Tongue (tissue), 1 donor: ENCODE measurements at regions not wholly inside any gene's neighbourhood (a gene's known extent, or its start where the extent isn't known, plus 50 kb on each side); places are given as distances from the start of the nearest gene placed in this dataset.
"Not testable (repeated sequence)": the region's sequence is repeated elsewhere in the genome, so short reads cannot be mapped to it uniquely, and the experiment has no call there.

Source experiments
- DNase-seq: peaks from one replicate; pipeline ENCODE4 v3.0.0-alpha.2; 2015

DNA sequence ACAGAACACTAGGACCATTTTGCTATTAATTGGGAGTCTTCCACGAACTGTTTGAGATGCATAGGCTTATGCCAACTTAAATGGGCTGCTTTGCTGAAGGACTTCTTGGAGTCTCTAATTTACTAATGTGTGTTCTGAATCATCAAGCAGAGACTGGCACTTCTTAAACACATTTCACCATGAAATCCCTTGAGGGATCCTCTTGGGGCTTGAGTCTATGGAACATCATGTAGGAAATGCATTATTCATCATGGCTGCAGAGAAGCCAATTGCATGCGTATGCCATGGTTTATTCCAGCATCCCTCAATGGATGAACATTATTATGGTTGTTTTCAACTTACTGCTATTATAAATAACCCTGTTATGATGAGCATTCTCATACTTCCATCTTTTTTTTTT lies 73.4 kb downstream of the FGD2 start:
- DNase-seq = no peak

GRCh38 chr6:37081042-37081607 lies 75.7 kb downstream of the FGD2 start:
- no peak for DNase-seq

DNA sequence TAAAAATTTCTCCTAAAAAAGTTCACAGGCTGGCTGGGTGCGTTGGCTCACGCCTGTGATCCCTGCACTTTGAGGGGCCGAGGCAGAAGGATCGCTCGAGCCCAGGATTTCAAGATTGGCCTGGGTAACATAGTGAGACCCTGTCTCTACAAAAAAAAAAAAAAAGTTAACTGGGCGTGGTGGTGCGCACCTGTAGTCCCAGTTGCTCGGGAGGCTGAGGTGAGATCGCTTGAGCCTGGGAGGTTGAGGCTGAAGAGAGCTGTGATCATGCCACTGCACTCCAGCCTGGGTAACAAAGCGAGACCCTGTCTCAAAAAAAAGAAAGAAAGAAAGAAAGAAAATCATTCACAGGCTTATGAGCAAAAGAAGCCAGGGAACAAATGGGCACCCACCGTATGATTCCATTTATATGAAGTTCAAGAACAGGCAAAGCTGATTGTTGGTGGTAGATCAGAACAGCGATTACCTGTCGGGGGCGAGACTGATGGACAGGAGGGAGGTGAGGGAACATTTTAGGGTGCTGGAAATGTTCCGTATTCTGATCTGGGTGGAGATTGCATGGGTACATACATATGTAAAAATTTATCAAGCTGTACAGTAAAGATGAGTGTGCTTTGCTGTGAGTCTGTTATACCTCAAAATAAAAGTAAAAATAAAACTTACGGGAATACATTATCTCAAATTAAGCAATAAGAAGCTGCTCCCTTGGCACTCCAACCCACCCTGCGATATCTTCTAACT lies 77.1 kb downstream of the FGD2 start:
- DNase-seq = no peak

DNA sequence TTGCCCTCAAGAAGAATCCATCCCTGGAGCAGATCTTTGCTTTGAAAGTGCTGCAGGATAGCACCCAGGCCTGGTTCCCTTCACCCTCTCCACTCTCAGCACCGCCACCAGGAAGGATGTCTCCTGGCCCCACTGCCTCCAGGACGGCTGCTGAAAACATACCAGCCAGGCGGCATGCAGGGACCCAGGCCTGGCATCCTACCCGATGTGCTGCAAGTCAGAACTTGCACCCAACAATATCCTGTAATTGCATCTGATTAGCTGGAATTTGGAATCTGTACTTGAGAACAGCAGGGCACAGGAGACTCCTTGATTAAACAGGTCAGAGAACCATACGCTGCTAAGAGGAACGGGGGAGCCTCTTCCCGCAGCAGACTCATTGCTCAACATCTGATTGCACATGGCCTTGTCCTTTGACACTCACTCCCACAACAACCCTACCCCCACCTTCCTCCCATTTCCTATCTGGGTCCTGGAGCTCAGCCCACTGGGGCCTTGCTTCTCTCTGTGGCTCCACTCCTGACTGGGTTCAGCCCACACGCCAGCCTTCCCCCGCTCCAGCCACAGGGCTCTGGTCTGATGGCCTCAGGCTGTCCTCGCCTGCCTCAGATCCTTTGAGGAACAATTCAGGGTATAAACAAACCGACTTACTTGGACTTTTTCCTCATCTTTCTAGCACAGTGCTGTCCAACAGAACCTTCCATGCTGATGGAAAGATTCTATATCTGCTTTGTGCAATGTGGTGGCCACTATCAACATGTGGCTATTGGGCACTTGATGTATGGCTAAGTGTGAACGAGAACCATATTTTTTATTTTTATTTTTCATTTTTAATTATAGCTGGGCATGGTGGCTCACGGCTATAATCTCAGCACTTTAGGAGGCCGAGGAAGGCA lies 78.0 kb downstream of the FGD2 start:
- DNase-seq = no peak

DNA sequence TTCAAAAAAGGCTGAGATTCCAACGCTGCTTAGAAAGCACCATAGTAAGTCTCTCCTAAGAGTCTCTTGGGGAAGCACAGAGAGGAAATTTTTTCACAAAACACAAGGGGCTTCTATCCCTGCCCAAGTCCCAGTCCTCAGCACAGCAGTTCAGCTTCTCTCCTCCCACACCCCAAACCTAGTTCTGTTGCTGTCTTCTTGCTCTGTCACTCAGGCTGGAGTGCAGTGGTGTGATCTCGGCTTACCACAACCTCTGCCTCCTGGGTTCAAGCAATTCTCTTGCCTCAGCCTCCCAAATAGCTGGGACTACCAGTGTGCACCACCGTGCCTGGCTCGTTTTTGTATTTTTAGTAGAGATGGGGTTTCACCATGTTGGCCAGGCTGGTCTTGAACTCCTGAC lies 79.2 kb downstream of the FGD2 start:
- DNase-seq = not testable (repeated sequence)

GRCh38 chr6:37085198-37085597 lies 79.7 kb downstream of the FGD2 start:
- no peak for DNase-seq

DNA sequence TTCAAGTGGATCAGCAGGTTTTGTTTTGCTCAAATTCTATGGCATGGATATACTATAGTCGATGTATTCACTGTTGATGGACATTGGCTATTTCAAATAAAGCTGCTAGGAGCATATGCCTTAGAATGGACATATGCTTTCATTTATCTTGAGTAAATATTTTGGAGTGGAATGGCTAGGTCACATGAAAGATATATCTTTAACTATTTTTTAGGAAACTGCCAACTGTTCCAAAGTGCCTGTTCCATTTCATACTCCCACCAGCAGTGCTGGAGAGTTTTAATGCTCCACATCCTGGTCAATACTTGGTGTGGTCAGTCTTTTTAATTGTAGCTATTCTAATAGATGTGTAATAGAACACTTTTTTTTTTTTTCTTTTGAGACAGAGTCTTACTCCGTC lies 81.1 kb upstream of the PIM1 start:
- DNase-seq = no peak

GRCh38 chr6:37089783-37090182 lies 80.2 kb upstream of the PIM1 start:
- DNase-seq = no peak

GRCh38 chr6:37091104-37091503 lies 78.8 kb upstream of the PIM1 start:
- not testable (repeated sequence) for DNase-seq

DNA sequence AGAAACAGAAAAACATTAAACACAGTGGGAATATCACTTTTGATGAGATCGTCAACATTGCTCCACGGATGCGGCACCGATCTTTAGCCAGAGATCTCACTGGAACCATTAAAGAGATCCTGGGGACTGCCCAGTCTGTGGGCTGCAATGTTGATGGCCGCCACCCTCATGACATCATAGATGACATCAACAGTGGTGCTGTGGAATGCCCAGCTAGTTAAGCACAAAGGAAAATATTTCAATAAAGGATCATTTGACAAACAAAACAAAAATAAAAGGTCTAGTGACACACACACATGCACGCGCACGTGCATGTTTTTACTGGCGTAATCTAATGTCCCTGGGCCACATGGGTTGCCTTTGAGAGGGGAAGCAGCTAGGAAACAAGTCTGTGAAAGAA lies 78.4 kb upstream of the PIM1 start:
- DNase-seq = not testable (repeated sequence)

- DNase-seq = no peak
These were observed 76.8 kb upstream of the PIM1 start for GRCh38 chr6:37092923-37093727.

- no peak for DNase-seq
These were observed 76.3 kb upstream of the PIM1 start for GRCh38 chr6:37093728-37094069.

- DNase-seq = no peak
These were observed 74.0 kb upstream of the PIM1 start for GRCh38 chr6:37095997-37096396.

- DNase-seq = no peak
These were observed 72.6 kb upstream of the PIM1 start for GRCh38 chr6:37097335-37097734.

DNA sequence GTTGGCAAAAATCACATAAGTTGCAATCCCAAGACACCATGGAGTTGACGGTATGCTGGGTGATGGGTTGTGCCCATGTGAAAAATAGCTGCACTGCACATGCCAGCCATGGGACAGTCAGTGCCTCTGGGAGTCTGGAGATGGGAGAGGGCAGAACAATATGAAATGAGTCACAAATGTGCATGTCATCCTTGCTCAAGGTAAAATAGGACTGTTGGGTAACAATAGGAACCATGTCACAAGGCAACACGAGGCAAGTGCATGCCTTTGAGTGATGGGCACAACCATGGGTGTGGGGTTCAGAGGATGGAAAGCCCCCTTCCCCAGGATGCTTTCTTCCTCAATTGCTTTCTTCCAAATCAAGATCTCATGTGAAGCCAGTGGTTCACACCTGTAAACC lies 70.5 kb upstream of the PIM1 start:
- DNase-seq = no peak

DNA sequence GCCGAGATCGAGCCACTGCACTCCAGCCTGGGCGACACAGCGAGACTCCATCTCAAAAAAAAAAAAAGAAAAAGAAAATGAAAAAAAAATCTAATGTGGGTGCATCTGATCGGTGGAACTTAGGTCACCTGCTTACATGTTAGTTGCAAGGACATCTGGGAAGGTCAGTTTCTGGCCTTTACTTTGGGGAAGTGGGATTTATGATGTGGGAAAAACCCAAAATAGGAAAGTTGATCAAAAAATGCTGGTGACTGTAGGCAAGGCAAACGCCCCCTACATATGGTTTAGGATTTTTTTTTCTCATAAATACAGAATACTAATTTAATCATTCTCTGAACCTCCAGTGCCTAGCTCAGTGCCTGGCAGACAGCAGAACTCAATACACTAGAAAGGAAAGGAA lies 69.2 kb upstream of the PIM1 start:
- DNase-seq = no peak

DNA sequence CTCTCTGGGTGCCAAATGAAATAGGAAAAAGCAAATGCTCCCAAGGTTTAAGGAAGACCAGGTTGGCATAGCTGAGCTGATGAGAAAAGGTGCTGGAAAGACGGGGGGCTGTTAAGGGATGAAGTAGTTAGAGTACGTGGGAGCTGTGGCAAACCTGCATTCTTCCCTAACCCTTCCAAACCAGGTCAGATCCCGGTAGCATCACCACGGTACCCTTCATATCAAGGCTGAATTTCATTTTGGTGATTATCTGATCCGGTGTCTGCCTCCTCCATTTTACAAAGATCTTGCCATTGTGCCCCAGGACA lies 68.0 kb upstream of the PIM1 start:
- no peak for DNase-seq

DNA sequence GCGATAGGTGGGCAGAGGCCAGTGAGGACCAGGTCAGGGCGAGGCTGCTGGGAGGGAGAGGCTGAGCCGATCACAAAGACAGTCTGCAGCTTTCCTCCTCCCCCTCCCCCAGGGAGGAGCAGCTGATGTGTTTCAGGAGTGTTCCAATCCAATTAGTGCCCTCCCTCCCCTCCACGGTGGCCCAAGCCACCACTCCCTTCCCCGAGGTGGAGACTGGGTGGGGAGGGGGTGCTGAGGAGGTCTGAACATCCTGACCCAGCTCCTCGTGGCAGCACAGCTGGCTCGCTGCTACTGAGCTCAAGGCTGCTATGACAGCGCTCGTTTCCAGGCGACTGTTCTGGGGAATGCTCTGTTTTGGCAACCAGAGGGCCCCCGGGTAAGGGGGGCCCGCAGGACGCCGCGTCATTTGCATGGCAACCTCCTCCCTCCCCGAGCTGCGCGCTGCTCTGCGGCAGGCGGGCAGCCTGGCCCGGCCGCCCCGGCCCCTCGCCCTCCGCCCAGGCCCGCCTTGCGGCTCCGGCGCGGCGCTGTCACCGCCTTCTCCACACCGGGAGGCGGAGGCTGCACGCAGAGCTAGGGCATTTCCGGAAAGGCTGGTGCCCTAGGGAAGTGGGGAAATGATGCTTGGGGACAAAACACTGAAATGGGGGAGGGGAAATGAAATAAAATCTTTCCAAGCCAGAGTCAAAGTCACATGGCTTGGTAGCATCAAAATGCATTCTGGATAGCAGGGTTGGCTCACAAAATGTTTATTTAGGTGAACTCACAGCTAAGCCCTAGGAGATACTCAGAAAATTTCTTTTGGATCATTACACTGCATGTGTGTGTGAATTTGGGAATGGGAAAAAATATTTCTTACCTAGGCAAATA lies 67.4 kb upstream of the PIM1 start:
- DNase-seq = peak; percentile 98

DNA sequence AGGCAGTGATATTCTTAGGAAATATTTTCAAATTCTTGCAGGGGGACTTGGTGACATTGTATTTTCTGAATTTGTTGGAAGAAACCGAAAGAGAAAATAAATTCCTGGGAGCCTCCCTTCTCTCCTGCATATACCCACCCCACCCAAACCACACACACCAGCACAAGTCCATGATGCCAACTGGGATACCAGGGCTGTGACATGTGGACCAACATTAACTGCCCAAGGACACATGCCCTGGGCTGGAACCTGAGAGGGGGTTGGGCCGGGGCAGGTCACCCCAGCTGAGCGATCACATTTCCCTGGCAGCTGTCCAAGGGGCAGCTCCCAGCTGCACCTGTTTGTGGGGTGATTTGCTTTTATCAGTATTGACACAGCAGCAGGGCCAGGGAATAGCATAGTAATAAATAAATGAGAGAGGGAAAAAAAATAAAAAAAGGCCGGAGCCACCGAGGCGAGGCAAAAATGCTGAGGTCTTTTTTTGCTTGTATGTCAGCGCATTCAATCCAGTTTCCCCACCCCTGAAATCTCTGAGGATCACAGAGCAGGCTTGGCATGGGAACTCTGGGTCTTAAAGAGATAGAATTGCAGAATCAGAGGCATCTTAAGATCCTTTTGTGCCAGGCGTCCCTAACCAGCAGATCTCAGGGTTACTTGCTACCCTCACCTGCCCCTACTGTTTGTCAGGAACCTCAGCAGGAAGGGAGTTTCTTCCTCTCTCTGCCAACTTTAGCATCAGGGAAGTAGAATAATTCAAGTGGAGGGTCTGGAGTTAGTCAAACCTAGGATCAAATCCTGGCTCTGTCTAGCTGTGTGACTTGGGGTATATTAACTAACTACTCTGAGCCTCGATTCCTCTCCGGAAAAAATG lies 66.5 kb upstream of the PIM1 start:
- peak; percentile 89 for DNase-seq

GRCh38 chr6:37104824-37105147 lies 65.2 kb upstream of the PIM1 start:
- no peak for DNase-seq
